Left renal cortex interstitium (tissue), 4 donors: ENCODE measurements at regions not wholly inside any gene's neighbourhood (a gene's known extent, or its start where the extent isn't known, plus 50 kb on each side); places are given as distances from the start of the nearest gene placed in this dataset.

Experiments
- DNase-seq, 4 donors: peaks; one replicate each; pipeline ENCODE4 v3.0.0-alpha.2; 2013; ENCODE audit warnings: low read depth in 4 of 4, low spot score in 2 of 4, missing footprints in 1 of 4

DNA sequence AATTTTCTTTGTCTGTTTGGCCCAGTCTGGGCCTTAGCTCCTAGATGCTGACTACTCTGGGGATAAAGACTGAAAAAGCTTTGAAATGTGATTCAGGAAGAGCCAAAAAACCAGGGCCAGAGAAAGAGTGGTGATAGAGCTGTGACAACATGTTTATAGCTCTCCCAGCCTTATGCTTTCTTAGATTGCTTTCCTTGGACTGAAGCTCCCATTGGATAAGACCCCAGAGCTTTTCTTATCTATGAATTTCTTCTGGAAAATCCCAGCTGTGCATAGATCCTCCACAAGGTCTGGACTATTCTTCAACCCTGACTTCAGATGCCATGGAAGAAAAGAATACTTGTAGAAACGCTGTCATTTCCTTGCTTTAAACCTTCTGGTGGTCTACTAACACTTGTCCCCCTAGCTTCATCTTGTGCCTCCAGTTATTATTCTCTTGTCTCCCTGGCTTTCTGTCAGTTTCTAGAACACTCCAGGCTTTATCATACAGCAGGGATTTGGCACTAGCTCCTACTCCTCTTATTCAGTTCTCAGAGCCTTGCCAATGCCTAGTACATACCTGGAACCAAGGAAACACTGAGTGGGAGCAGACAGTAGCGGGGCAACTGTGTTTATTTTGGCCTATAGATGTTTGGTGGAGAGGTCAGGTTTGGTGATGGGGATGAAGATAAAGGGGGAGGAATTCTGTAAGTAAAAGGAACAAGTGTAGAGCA, 57.1 kb upstream of the TEX13D start:
- no peak for DNase-seq

DNA sequence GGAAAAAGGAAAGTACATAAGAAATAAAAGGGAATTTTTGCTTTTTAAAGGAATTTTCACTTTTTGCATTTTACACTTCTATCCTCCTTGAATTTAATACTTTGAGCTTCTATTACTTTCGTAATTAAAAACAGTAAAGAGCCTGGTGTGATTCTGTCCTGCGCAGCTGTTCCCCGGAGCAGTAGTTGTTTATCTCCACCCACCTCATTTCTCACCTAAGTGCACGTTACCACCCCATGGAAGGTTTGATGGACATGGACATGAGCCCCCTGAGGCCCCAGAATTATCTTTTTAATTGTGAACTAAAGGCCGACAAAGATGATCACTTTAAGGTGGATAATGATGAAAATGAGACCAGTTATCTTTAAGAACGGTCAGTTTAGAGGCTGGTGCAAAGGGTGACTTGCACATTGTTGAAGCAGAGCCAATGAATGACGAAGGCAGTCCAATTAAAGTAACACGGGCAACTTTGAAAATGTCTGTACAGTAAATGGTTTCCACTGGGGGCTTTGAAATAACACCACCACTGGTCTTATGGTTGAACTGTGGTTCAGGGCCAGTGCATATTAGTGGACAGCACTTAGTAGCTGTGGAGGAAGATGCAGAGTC, 52.1 kb upstream of the TEX13D start:
- no peak for DNase-seq

DNA sequence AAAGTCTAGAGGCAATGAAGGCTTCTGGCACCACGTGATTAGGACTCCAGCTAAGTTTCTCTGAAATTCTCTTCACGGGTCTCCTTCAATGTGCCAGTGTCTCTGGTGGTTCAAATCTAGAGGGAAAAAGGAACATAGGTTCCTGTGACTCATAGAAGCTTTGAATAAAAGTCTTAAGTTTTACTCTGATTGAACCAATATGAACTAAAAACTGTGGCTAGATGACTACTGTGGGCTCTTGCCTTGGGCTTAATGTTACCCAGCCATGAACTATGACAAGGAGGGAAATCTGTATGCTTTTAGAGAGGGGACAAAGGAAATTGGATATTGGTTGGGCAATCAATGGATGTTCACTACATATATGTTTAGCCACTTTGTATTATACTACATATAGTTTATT, 49.9 kb upstream of the TEX13D start:
- DNase-seq, result no peak
